ENCODE measurements at regions not wholly inside any gene's neighbourhood (a gene's known extent, or its start where the extent isn't known, plus 50 kb on each side); places are given as distances from the start of the nearest gene placed in this dataset.

DNA sequence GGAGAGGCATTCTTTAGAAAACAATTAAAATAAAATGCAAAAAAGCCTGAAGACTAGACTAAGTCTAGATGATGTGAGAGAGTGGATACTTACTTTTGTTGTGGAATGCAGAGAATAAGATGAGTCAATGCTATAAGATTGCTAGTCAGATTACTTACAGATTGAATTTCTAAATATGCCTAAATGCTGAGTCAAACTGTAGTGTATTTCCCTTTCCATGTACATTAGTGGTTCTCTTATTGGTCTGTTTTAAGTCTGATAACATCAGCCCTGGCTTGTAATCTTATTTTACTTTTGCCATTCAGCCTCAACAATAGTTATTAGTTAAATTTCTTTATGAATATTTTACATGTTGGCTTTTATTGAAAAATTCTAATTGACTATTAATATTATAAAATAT lies 702.7 kb downstream of the SOCS6 start:
- TF ChIP-seq, protein P1, sequence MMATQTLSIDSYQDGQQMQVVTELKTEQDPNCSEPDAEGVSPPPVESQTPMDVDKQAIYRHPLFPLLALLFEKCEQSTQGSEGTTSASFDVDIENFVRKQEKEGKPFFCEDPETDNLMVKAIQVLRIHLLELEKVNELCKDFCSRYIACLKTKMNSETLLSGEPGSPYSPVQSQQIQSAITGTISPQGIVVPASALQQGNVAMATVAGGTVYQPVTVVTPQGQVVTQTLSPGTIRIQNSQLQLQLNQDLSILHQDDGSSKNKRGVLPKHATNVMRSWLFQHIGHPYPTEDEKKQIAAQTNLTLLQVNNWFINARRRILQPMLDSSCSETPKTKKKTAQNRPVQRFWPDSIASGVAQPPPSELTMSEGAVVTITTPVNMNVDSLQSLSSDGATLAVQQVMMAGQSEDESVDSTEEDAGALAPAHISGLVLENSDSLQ (IDR thresholded peaks at IDR 0.05) = no peak
- no peak for TF ChIP-seq L3MBTL2 (conservative IDR thresholded peaks at IDR 0.05)
- no peak for TF ChIP-seq ARNT (IDR thresholded peaks at IDR 0.05)
